Heart left ventricle (tissue), 13 donors: ENCODE measurements at regions not wholly inside any gene's neighbourhood (a gene's known extent, or its start where the extent isn't known, plus 50 kb on each side); places are given as distances from the start of the nearest gene placed in this dataset.

ENCODE experiments used
- CTCF ChIP-seq, 12 donors: fragments of 200-600 bp; sonication (generic) in 4 of 12; IDR thresholded peaks; one replicate each; pipeline versions ENCODE4 v1.5.0 to v1.8.0; 2018 to 2022; ENCODE audit warnings: antibody characterized with exemption in 12 of 12, mild to moderate bottlenecking in 5 of 12
- POLR2A ChIP-seq, 2 donors: fragments of 450-650 bp; IDR thresholded peaks; one replicate each; pipeline ENCODE4 v1.6.1; 2017; ENCODE audit warnings: antibody characterized with exemption in 2 of 2, mild to moderate bottlenecking in 2 of 2, moderate library complexity in 2 of 2
- donor health status: ischemic (EF 13 %, LVEDD 7.1; RV severe dilation, severe dysfunction).
- donor health status: DM: no; HTN: yes; CAD: no.
- donor health status: DM: no; HTN: no; CAD: no.
- donor health status: ischemic (EF 25% LVEDD 6.9; RV normal size, moderate dysfunction).
- donor health status: ischemic (EF 25% LVEDD 5.7; RV mildly dilated, moderate dysfunction).
- donor health status: ischemic (EF 35%, LVEDD 5.7; RV mildly dilated, moderate dysfunction).
- donor health status: nonischemic (EF 11% LVEDD 7.7; RV severe dilation, severe dysfunction).
- donor health status: DM: yes; HTN: yes; CAD: no.
- donor health status: PGD.
- donor health status: ischemic (EF 29% LVEDD 5.4; RV normal size, mild dysfunction).
- donor health status: nonischemic (EF 23%, LVEDD 6.1; RV moderate dilation, normal function).

GRCh38 chr9:32863291-32863690, 80.0 kb downstream of the TMEM215 start:
- no peak for TF ChIP-seq CTCF (IDR thresholded peaks at IDR 0.05)
- no peak for TF ChIP-seq POLR2A (IDR thresholded peaks at IDR 0.05)
